NCI-H2196 treated with DMSO at 0.1 percent for 48 hours (cell line): ENCODE measurements at regions not wholly inside any gene's neighbourhood (a gene's known extent, or its start where the extent isn't known, plus 50 kb on each side); places are given as distances from the start of the nearest gene placed in this dataset.

ENCODE experiments used
- DNase-seq: peaks from one replicate; lab custom pipeline; 2025; ENCODE audit not compliant: unreplicated experiment; lab: John Stamatoyannopoulos, UW

DNA sequence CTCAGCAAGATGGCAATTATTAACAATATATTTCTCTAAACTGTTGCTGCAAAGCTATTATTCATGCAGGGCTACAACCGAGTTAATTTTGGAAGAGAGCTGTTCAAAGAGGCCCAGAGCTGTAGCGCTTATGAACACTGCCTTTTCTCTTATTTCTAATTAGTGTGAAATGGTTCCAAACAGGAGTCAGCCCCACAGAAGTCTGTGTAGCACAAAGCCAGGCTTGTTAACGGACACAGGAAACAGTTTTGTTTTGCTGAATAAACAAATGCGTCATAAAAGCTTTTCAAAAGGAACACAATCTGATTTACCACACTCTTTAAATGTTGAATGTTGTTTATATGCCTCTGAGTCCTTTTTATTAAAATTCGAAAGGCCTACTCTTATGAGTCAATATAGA is 396.5 kb downstream of the ANXA1 start:
- no peak for DNase-seq

DNA sequence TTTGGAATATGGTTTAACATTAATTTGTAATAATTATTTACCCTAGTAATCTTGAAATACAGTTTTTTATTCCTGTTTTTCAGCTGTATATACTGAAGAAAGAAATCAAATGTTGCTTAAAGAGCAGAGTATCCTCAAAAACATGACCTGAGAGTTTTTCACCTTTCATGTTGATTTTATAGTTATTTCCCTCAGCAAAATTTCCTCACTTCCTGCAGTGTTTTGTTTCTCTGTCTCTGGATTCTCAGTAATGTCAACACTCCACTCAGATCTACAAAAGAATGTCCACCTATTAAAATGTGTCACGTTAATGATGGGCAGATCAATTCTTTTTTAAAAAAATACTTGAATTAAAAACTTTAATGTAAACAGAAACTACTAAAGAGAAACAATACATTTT is 398.3 kb downstream of the ANXA1 start:
- no peak for DNase-seq

DNA sequence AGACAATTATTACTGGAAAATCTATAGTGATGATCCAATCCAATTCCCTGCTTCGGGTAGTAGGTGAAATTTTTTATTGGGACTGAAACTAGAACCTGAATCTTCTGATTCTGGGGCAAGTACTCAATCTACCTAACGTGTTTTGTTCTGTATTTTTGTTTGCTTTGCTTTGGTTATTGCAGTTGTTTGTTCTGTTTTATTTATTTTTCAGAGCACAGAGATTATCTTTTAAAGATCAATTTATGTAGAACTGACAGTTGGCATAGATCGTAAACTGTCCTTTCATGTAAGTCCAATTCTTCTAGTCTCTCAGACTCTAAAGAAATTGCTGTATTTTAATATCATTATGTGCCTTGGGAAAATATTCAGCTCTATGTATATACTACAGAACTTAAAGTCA is 401.6 kb downstream of the ANXA1 start:
- no peak for DNase-seq

DNA sequence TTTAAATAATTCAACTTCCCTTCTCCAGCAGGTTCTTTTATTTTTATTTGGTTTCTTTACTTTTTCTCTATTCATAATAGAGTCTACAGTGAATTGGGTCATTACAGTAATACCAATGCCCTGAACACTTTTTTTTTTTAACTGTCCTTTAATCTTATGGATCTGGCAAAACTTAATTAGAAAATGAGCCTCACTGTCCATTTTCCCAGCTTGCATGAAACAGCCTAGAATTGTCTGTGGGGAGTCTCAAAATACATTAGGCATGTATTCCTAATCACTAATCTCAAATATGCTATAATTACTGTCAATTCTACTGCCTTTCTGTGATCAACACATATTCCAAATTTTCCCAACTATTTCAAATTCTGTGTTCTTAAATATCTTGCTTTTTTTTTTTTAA is 406.8 kb downstream of the ANXA1 start:
- no peak for DNase-seq

DNA sequence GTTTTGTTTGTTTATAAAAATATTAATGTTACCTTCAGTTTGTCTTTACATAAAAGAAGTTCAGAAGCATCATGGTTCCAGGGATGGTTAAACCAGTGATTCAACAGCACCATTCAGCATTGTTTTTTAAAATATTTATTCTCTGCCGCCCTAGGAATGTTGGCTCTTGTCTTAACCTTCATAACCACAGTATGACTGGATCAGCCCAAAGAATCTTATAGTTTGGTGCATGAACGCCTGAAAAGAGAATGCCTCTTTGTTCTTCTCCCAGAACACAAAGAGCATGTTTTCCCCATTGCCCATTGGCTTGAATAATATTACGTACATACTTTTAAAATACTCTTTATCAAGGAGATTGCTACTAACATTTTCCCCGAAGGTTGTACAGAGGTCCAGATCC is 413.4 kb downstream of the ANXA1 start:
- no peak for DNase-seq

DNA sequence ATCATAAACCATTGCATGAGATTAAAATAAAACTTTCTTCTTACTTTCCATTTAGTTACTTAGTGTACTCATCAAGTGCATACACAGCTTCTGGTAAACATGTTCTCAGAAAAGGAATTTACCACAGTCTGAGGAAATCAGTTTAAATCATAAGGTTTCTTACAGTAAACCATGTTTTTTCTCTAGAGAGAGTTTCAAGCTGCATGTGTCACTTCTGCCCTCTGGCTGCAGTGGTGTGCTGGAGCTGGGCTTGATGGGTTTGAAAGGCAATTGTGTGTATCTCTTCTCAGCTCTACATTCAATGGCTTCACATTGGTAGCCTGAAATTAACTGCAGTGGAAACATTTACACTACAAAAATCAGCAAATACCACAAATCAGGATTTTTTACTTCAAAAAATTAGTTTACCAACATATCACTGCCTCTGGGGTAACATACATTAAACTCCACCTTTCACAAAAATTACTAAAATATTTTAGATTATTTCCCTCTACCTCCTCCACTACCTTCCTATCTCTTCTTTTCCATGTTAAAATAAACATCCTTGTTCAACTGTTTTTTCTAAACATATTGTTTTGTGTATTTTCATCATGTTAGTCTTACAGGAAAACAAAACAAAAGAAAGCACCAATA is 414.3 kb downstream of the ANXA1 start:
- no peak for DNase-seq

DNA sequence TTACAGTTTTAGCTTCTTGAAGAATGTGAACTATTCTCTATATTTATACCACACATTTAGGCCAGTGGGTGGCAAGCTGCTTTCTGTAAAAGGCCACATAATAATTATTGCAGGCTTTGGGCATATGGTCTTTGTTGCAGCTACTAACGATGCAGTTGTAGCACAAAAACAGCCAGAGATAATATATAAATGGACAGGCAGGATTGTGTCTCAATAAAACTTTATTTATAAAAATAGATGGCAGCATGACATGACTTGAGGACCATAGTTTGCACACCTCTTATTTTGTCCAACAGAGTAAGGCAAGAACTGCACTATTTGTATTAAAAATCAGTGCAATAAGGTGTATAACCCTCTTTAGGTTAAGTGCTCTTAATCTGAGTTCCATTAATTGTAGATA is 415.0 kb downstream of the ANXA1 start:
- DNase-seq: no peak

DNA sequence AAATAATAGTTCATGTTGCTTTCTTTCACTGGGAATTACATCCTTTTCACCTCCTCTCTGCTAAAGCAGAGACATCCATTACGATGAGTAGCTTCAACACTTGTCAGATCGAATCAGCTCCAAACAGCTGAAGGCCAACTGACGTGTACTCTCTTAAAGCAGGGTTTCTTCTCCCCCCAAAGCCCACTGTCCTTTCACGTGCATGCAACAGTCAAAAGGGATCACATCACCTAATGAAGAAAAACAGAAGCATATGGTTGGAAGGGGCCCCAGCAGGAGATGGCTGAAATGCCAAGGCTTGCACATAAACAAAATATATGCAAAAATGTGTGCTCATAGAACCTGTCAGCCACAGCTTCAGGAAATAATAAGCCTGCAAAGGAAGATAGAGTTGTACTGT is 421.6 kb downstream of the ANXA1 start:
- DNase-seq: no peak

DNA sequence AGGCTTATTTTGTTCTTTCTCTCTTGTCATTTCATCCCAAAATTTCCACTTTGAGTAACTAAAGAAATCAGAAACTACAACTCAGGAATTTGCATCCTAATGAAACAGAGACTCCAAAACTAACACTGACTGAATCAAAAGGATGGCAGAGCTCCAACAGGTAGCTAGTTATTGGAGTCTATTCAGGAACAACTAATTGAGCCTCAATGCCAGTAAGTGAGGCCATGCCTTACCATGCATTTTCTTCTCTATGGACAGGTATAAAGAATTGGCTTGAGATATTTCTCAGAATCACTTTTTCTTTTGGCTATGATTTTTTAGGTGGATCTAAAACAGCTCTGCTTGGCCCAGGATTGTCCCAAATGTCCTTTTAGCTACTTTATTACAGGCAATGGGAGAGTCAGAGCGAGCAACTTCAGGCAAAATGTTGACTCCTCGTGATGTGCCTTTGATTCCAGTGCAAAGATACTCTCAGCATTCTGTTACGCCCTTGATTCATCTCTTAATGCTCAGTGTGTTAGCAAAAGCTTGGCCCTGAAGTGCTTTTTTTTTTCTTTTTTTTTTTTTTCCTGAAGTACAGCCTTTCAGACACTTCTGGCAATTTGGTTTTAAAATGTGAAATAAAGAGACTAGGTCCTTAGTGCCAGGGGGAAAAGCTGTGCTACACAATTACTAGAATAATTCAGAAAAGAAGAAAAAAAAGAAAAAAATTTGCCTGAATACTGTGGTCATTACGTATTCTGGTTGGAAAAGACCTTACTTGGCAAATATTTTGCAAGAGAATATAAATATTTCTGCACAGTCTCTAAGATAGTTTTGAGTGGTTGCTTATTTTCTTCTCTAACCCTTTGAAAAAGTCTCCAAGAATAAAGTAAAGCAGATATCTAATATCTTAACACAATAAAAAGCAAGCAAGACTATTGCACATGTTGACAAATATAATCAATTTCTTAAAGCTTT is 423.7 kb downstream of the ANXA1 start:
- DNase-seq: no peak

DNA sequence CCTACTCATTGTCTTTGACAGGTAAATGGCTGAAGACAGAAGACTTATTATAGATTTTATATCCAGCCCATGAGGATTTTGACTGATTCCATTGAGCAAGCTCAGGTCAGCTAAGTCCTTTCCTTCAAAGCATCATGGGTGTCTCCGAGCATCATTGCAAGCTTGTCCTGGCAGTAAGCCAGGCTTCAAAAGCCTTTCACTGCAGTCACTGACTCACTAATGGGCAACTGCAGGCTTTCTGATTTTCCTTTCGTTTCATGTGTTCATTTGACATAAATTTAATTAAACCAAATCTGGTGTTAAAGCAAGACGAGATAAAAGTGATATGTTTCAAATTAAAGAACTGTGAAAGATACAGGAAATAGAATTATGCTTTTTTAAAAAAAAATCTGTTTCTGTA is 426.2 kb downstream of the ANXA1 start:
- DNase-seq: no peak

DNA sequence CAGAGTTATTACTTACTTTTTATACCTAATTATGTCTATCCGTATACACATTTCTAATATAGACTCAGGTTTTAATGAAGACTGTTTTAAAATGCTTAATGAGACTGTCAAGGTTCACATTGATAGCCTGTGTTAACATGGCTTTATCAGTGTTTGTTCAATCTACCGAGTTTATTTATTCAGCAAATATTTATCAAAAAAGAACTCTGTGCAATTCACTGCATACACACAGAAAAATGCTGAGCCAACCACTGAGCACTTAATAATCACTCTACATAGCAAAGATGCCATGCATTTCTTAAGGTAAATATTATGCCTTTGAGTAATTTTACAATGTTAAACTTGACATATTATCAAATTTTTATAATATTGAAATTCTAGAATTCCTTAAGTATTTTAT is 428.2 kb downstream of the ANXA1 start:
- no peak for DNase-seq

DNA sequence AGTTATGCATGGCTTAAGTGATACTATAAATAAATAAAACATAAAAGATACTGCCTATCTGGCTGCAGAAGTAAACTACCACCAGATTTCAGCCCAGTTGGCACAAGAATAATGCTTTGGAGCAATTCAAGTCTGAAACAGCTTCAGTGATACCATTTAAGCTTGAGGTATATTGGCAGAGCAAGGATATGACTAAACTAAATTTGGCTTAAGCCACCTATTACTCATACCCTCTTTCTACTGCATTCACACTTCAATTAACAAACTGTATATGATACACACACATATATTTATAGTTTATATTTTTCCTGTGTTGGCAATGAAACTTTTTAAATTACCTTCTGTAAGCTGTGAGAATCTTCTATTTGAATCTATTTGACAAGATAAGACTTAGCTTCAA is 431.9 kb downstream of the ANXA1 start:
- DNase-seq: no peak

DNA sequence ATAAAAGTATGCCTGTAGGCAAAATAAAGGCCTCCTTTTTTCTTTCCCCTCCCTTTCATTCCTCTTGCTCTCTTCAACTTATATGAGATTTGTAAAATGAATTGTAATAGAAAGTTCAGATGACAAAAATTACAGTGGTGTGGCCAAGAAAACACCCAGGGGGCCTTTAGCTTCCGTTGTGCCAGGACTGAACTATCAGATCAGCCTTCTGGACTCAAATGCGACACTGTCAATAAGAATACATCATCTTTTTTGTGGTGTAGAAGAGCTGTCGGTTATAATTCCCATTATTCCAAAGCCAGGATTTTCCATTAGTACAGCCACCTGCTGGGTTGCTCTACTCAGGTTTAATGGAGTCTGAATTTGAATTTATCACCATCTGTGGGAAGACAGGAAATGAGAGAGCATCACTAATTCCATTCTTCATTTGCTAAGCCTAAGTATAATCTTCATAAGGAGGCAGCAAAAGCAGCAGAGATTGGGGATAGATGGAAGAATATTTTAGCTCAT is 443.4 kb downstream of the ANXA1 start:
- no peak for DNase-seq

DNA sequence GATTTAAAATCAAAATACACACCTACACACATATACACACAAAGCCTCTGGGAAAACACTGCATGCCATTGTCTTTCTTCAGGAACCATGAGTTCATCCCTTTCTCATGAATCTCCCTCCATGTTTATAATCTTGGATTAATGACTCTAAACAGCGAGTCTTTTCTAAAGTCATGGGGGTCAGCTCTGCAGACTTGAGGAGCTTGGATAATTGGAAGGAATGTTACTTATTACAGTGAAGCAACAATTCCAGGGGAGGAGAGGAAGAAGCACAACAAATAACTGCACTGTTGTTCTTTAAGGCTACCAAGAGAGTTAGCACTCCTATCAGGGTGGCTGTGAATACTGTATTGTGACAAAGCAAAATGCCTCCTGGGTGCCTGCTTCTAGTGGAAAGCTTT is 444.7 kb downstream of the ANXA1 start:
- no peak for DNase-seq

DNA sequence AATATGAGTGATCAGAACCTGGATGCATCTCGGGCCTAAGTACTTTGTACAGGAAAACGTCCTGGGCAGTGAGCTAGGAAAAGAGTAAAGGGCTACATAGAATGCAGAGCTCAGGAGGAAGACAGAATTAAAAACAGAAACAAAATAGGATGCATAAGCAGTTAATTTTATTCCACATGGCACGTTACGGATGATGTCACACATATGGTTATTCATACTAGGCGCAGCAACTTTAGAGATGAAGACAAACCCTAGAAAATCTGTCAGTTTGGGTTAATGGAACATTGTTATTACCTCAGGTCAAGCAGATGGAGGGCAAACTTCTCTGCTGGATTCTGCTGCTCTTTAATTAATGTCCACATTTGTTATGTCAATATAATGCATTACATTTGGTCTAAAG is 445.4 kb downstream of the ANXA1 start:
- no peak for DNase-seq

DNA sequence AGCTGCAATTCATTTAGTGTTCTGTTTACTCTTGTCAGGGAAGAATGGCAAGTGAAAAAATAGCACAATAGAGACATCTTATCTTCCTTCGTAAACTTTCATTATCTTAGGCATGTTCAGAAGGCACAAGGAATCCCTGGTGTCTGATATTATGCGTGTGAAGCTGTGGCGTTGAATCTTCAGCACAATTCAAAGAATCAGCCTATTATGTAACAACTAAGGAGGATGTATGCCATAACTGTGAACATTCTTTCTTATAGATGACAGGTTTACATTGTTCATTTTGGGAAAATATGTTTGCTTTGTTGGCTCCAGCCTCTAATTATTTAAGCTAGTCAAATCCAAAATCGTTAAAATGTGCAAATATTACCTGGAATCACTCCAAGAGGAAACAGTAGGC is 446.1 kb downstream of the ANXA1 start:
- no peak for DNase-seq

DNA sequence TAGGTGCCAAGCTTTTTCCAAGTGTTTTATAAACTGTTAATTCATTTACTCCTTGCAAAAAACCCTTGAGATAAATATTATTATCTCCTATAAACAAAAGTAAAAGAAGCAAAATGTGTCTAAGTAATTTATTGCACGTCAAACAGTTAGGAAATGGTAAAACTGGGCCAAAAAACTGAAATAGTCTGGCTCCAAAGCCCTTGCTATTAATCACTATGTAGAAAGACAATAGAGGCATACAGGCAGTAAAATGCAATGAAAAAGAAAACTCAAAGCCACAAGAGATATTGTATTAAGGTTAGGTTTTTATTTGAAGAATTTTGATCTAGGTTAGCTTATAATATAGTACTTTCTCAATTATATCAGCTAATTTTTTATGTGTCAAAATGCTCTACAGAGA is 457.7 kb downstream of the ANXA1 start:
- no peak for DNase-seq

DNA sequence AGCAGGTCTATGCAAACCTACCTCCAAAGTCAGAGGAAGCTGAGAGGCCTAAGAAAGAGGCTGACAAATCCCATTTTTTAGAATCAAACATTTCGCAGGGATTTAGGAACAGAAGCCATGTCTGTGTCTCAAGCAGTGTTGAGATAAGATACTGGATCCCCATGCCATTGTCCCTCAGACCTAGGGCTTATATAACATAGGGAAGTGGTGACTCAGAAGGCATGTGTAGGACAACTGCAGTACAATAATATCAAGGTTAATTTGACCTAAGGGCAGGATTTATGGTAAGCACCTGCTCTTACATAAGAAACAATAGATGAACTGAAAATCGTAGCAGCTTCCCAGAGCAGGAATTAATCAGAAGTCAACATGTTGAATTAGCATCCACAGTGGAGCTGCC is 459.4 kb downstream of the ANXA1 start:
- DNase-seq: no peak

DNA sequence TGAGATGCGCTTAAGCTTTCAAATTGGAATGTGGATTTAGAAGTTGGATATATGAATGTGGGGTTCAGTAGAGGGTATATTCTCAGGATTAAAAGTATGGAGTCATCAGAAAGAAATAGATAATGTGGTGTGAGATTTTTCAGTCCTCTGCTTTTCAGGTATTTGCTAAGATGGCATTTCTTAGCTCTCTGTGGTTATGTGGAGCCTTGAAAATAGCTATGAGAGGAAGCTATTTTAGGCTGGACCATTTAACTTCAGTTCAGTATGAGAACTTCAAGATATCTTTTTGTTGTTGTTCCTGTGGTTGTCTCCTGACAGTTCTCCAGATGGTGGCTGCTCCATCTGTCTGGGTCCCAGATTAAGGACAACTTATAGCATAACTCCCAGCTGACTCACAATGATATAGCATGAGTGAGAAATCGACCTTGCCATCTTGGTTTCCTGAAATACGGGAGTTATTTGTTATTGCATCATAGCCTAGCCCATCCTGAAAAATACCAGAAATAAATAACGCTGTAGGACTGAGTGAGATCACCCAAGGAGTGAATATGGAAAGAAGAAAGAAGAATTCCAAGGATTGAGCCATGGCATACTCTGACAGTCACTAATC is 461.5 kb downstream of the ANXA1 start:
- DNase-seq: no peak

DNA sequence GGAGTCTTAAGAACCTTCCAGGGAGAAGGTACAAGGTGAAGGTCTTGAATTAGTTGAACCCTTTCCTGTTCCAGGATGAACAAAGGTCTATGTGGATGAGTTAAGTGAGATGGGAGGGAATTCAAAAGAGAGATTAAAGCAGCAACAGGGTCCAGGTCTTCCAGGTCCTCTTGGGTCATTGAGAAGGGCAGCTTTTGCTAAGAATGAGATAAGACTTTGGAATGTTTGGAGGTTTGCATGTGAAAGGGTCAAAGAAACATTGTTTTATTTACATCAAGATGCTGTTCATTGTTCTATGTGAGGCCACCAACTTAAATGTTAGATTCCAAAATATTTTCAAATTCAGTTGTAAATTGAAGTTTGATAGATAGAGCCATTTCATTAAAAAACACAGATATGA is 463.9 kb downstream of the ANXA1 start:
- no peak for DNase-seq

DNA sequence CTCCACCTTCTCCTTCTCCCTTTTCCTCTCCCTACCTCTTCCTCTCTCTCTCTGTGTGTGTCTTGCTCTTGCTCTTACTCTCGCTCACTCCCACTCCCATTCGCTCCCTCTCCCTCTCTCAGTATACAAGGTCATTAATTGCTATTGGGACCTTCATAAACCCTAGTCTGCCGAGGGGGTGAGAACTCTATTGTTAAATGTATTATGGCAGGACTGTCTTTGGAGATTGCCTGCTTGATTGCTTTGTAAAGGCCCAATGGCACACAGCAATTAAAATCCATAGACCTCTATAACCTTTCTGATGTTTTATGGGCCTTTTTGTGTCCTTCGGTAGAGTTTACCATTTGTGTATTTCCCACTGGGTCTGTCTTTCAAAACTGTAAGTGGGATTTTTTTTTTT is 465.9 kb downstream of the ANXA1 start:
- DNase-seq: no peak

DNA sequence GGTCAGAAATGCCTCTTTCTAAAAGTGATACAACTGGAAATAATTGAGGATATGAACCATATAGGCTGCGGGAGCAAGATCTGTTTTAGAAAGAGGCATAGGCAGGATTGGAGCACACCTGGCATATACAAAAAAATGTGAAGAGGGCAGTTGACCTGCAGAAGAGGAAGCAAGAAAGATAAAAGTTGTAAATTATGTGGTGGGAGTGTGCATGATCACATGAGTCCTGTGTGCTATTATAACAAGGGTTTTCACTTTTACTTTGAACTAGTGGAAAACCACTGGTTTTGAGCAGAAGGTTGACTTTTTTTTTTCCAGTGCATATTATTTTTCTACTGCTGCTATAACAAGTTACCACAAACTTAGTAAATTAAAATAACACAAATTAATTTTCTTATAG is 489.3 kb downstream of the ANXA1 start:
- DNase-seq: no peak
